ENCODE measurements at regions not wholly inside any gene's neighbourhood (a gene's known extent, or its start where the extent isn't known, plus 50 kb on each side); places are given as distances from the start of the nearest gene placed in this dataset.

- TF ChIP-seq CTCF (IDR thresholded peaks at IDR 0.05; ENCODE audit: insufficient read depth, low read length) (no peak), POLR2AphosphoS5 (IDR thresholded peaks at IDR 0.05; ENCODE audit: low read depth) (no peak)
Measured at GRCh38 chr18:44543387-44543786, 137.3 kb upstream of the SETBP1 start.

All from HL-60 (cell line).